ENCODE measurements at regions not wholly inside any gene's neighbourhood (a gene's known extent, or its start where the extent isn't known, plus 50 kb on each side); places are given as distances from the start of the nearest gene placed in this dataset.

- Histone ChIP-seq H4K20me1 (ENCODE audit: insufficient read depth) (no peaks in the 10 kb centered on the region), H3K9me3 (no peaks in the 10 kb centered on the region), H3K36me3 (replicated peaks in 1 of 2; ENCODE audit: control insufficient read depth in 1 of 2, insufficient read depth in 2 of 2, low read length in 1 of 2) (no peaks in the 10 kb centered on the region), H3K79me2 (ENCODE audit: insufficient read depth) (no peaks in the 10 kb centered on the region), H3K4me3 (ENCODE audit: low read depth in 2 of 2, low read length in 1 of 2) (no peak overlapping the region), H3K9me2 (no peaks in the 10 kb centered on the region), H3K4me2 (no peak overlapping the region), H3F3A (replicated peaks; ENCODE audit: insufficient read depth) (no peaks in the 10 kb centered on the region), H3K9ac (no peak overlapping the region), H3K27me3 (ENCODE audit: insufficient read depth) (no peaks in the 10 kb centered on the region), H2AFZ (ENCODE audit: low read depth) (no peak overlapping the region), H3K27ac (ENCODE audit: low read depth in 2 of 2, low read length in 1 of 2) (no peak overlapping the region), H3K4me1 (ENCODE audit: control insufficient read depth in 1 of 2, insufficient read depth in 2 of 2, low read depth in 1 of 2, low read length in 1 of 2) (peaks cover 0 to 9% of the 10 kb centered on the region in 2 experiments; a peak in 2 of 4 replicates)
- 88% methylated on average over 4 of the region's 4 CpGs for WGBS (ENCODE audit: low lambda C conversion rate)
- DNase-seq, result no peak
- ChIA-PET CTCF (no interaction called here), POLR2A (no interaction called here)
- TF ChIP-seq TEAD4 (IDR thresholded peaks at IDR 0.05; ENCODE audit: borderline replicate concordance, insufficient read depth), result no peak
- TF ChIP-seq MEF2A (IDR thresholded peaks at IDR 0.05; ENCODE audit: borderline replicate concordance, low read depth), result no peak
- no peak for TF ChIP-seq POLR2AphosphoS5 (IDR thresholded peaks at IDR 0.05; ENCODE audit: low read depth, low read length)
- TF ChIP-seq, protein P1, sequence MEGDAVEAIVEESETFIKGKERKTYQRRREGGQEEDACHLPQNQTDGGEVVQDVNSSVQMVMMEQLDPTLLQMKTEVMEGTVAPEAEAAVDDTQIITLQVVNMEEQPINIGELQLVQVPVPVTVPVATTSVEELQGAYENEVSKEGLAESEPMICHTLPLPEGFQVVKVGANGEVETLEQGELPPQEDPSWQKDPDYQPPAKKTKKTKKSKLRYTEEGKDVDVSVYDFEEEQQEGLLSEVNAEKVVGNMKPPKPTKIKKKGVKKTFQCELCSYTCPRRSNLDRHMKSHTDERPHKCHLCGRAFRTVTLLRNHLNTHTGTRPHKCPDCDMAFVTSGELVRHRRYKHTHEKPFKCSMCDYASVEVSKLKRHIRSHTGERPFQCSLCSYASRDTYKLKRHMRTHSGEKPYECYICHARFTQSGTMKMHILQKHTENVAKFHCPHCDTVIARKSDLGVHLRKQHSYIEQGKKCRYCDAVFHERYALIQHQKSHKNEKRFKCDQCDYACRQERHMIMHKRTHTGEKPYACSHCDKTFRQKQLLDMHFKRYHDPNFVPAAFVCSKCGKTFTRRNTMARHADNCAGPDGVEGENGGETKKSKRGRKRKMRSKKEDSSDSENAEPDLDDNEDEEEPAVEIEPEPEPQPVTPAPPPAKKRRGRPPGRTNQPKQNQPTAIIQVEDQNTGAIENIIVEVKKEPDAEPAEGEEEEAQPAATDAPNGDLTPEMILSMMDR (IDR thresholded peaks at IDR 0.05), result no peak
- TF ChIP-seq SMC3 (IDR thresholded peaks at IDR 0.05; ENCODE audit: low read depth, low read length), result no peak
- TF ChIP-seq TCF12 (IDR thresholded peaks at IDR 0.05), result no peak
- TF ChIP-seq RXRA (IDR thresholded peaks at IDR 0.05; ENCODE audit: borderline replicate concordance, low read depth), result no peak
- TF ChIP-seq, protein P2, sequence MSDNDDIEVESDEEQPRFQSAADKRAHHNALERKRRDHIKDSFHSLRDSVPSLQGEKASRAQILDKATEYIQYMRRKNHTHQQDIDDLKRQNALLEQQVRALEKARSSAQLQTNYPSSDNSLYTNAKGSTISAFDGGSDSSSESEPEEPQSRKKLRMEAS (IDR thresholded peaks at IDR 0.05; ENCODE audit: low read depth), result no peak
- TF ChIP-seq RAD21 (IDR thresholded peaks at IDR 0.05; ENCODE audit: low read length), result no peak
- no peak for TF ChIP-seq FOSL2 (IDR thresholded peaks at IDR 0.05; ENCODE audit: borderline replicate concordance, low read depth)
- TF ChIP-seq, protein P3, sequence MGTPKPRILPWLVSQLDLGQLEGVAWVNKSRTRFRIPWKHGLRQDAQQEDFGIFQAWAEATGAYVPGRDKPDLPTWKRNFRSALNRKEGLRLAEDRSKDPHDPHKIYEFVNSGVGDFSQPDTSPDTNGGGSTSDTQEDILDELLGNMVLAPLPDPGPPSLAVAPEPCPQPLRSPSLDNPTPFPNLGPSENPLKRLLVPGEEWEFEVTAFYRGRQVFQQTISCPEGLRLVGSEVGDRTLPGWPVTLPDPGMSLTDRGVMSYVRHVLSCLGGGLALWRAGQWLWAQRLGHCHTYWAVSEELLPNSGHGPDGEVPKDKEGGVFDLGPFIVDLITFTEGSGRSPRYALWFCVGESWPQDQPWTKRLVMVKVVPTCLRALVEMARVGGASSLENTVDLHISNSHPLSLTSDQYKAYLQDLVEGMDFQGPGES (IDR thresholded peaks at IDR 0.05; ENCODE audit: low read depth, low read length), result no peak
- no peak for TF ChIP-seq NRF1 (IDR thresholded peaks at IDR 0.05; ENCODE audit: low read depth, low read length)
- TF ChIP-seq CHD2 (IDR thresholded peaks at IDR 0.05; ENCODE audit: low read length, partially characterized antibody), result no peak
Observed at GRCh38 chr11:95339086-95339901, 108.3 kb upstream of the SESN3 start.

- H3K4me2 ChIP-seq, result no peak overlapping the region
- no peaks in the 10 kb centered on the region for H4K20me1 ChIP-seq (ENCODE audit: insufficient read depth)
- ChIA-PET CTCF (no interaction called here), POLR2A (interaction anchor here (0.6 kb wide), 1 partner anchor 84 kb away, joined by 3 read pairs; no protein-coding TSS in a partner anchor)
- H3K27me3 ChIP-seq (ENCODE audit: insufficient read depth), result no peaks in the 10 kb centered on the region
- no peaks in the 10 kb centered on the region for H3F3A ChIP-seq (replicated peaks; ENCODE audit: insufficient read depth)
- H3K9me3 ChIP-seq, result no peaks in the 10 kb centered on the region
- no peaks in the 10 kb centered on the region for H3K36me3 ChIP-seq (replicated peaks in 1 of 2; ENCODE audit: control insufficient read depth in 1 of 2, insufficient read depth in 2 of 2, low read length in 1 of 2)
- H3K79me2 ChIP-seq (ENCODE audit: insufficient read depth), result no peaks in the 10 kb centered on the region
- peaks cover 0 to 13% of the 10 kb centered on the region in 2 experiments; a peak in 2 of 4 replicates for H3K4me1 ChIP-seq (ENCODE audit: control insufficient read depth in 1 of 2, insufficient read depth in 2 of 2, low read depth in 1 of 2, low read length in 1 of 2)
- no peak overlapping the region for H3K27ac ChIP-seq (ENCODE audit: low read depth in 2 of 2, low read length in 1 of 2)
- WGBS (ENCODE audit: low lambda C conversion rate), result 48% methylated on average over 4 of the region's 4 CpGs
- no peak overlapping the region for H2AFZ ChIP-seq (ENCODE audit: low read depth)
- DNase-seq, result no peak
- no peaks in the 10 kb centered on the region for H3K9me2 ChIP-seq
- no peak overlapping the region for H3K9ac ChIP-seq
- no peak for TF ChIP-seq RXRA (IDR thresholded peaks at IDR 0.05; ENCODE audit: borderline replicate concordance, low read depth)
- TF ChIP-seq NRF1 (IDR thresholded peaks at IDR 0.05; ENCODE audit: low read depth, low read length), result no peak
- no peak for TF ChIP-seq REST (IDR thresholded peaks at IDR 0.05; ENCODE audit: low read depth, low read length)
- no peak for TF ChIP-seq MEF2A (IDR thresholded peaks at IDR 0.05; ENCODE audit: borderline replicate concordance, low read depth)
- no peak for TF ChIP-seq RFX5 (IDR thresholded peaks at IDR 0.05; ENCODE audit: low read length)
- TF ChIP-seq JUND (IDR thresholded peaks at IDR 0.05), result no peak
- H3K4me3 ChIP-seq (ENCODE audit: low read depth in 2 of 2, low read length in 1 of 2), result no peak overlapping the region
Observed at GRCh38 chr11:95338430-95338991, 107.5 kb upstream of the SESN3 start.
